ENCODE measurements at regions not wholly inside any gene's neighbourhood (a gene's known extent, or its start where the extent isn't known, plus 50 kb on each side); places are given as distances from the start of the nearest gene placed in this dataset.
"Not testable (repeated sequence)": the region's sequence is repeated elsewhere in the genome, so short reads cannot be mapped to it uniquely, and the experiment has no call there.

- Mint-ChIP-seq H3K27ac (no peak overlapping the region), H3K4me3 (no peak overlapping the region), H3K27me3 (peaks cover 31 to 48% of the 10 kb centered on the region in 2 donors), H3K9me3 (no peaks in the 10 kb centered on the region), H3K4me1 (ENCODE audit: low read depth in 2 of 2) (no peaks in the 10 kb centered on the region), H3K36me3 (no peaks in the 10 kb centered on the region)
- DNase-seq (ENCODE audit: low spot score): no peak
- no peak for ATAC-seq
Measured at GRCh38 chr17:34423978-34424813, 61.2 kb upstream of the CCL1 start.

- ATAC-seq; H3K4me1 Mint-ChIP-seq (ENCODE audit: low read depth in 2 of 2); H3K9me3 Mint-ChIP-seq; H3K27ac Mint-ChIP-seq; DNase-seq (ENCODE audit: low spot score); H3K4me3 Mint-ChIP-seq; H3K36me3 Mint-ChIP-seq: not testable (repeated sequence)
- H3K27me3 Mint-ChIP-seq: peaks cover 26 to 44% of the 10 kb centered on the region in 2 donors
Measured at GRCh38 chr17:34423315-34423714, 60.3 kb upstream of the CCL1 start.

- no peak overlapping the region for H3K4me3 Mint-ChIP-seq
- H3K9me3 Mint-ChIP-seq: no peaks in the 10 kb centered on the region
- H3K27me3 Mint-ChIP-seq: peaks cover 31 to 38% of the 10 kb centered on the region in 2 donors
- ATAC-seq: no peak
- no peak overlapping the region for H3K27ac Mint-ChIP-seq
- no peaks in the 10 kb centered on the region for H3K4me1 Mint-ChIP-seq (ENCODE audit: low read depth in 2 of 2)
- no peaks in the 10 kb centered on the region for H3K36me3 Mint-ChIP-seq
- DNase-seq (ENCODE audit: low spot score): no peak
Measured at GRCh38 chr17:34420900-34421299, 57.9 kb upstream of the CCL1 start.

- no peaks in the 10 kb centered on the region for H3K4me1 Mint-ChIP-seq (ENCODE audit: low read depth in 2 of 2)
- H3K9me3 Mint-ChIP-seq: no peaks in the 10 kb centered on the region
- H3K4me3 Mint-ChIP-seq: no peak overlapping the region
- no peak overlapping the region for H3K27ac Mint-ChIP-seq
- DNase-seq (ENCODE audit: low spot score) (peak; percentile 72), ATAC-seq (peak in 1 of 2 donors; percentile 53)
- H3K36me3 Mint-ChIP-seq: no peaks in the 10 kb centered on the region
- peaks cover 34 to 38% of the 10 kb centered on the region in 2 donors for H3K27me3 Mint-ChIP-seq
Measured at GRCh38 chr17:34420254-34420766, 57.3 kb upstream of the CCL1 start.

- peaks cover 0 to 6% of the 10 kb centered on the region in 2 donors for H3K4me1 Mint-ChIP-seq (ENCODE audit: low read depth in 2 of 2)
- ATAC-seq (no peak), DNase-seq (ENCODE audit: low spot score) (no peak)
- no peak overlapping the region for H3K27ac Mint-ChIP-seq
- H3K36me3 Mint-ChIP-seq: no peaks in the 10 kb centered on the region
- H3K27me3 Mint-ChIP-seq: peaks cover 40 to 49% of the 10 kb centered on the region in 2 donors
- no peak overlapping the region for H3K4me3 Mint-ChIP-seq
- no peaks in the 10 kb centered on the region for H3K9me3 Mint-ChIP-seq
Measured at GRCh38 chr17:34416116-34416515, 53.1 kb upstream of the CCL1 start.

GRCh38 chr17:34414339-34414738 is 51.3 kb upstream of the CCL1 start:
- H3K27me3 Mint-ChIP-seq: peaks cover 38 to 48% of the 10 kb centered on the region in 2 donors
- H3K4me3 Mint-ChIP-seq: no peak overlapping the region
- no peak overlapping the region for H3K27ac Mint-ChIP-seq
- no peaks in the 10 kb centered on the region for H3K9me3 Mint-ChIP-seq
- ATAC-seq (no peak), DNase-seq (ENCODE audit: low spot score) (no peak)
- peaks cover 0 to 6% of the 10 kb centered on the region in 2 donors for H3K4me1 Mint-ChIP-seq (ENCODE audit: low read depth in 2 of 2)
- no peaks in the 10 kb centered on the region for H3K36me3 Mint-ChIP-seq

GRCh38 chr17:34413443-34414119 is 50.5 kb upstream of the CCL1 start:
- ATAC-seq (no peak), DNase-seq (ENCODE audit: low spot score) (no peak)
- Mint-ChIP-seq H3K27ac (no peak overlapping the region), H3K4me3 (no peak overlapping the region), H3K36me3 (no peaks in the 10 kb centered on the region), H3K4me1 (ENCODE audit: low read depth in 2 of 2) (peaks cover 0 to 6% of the 10 kb centered on the region in 2 donors), H3K27me3 (peaks cover 41 to 52% of the 10 kb centered on the region in 2 donors), H3K9me3 (no peaks in the 10 kb centered on the region)

GRCh38 chr17:34412965-34413441 is 50.0 kb upstream of the CCL1 start:
- no peak overlapping the region for H3K4me3 Mint-ChIP-seq
- peaks cover 0 to 6% of the 10 kb centered on the region in 2 donors for H3K4me1 Mint-ChIP-seq (ENCODE audit: low read depth in 2 of 2)
- H3K27ac Mint-ChIP-seq: no peak overlapping the region
- H3K9me3 Mint-ChIP-seq: no peaks in the 10 kb centered on the region
- ATAC-seq (no peak), DNase-seq (ENCODE audit: low spot score) (no peak)
- peaks cover 47 to 58% of the 10 kb centered on the region in 2 donors for H3K27me3 Mint-ChIP-seq
- H3K36me3 Mint-ChIP-seq: no peaks in the 10 kb centered on the region

Data from natural killer cell treated with Interleukin-12 subunit alpha and Interleukin-12 subunit beta and Interleukin-15 and Interleukin-18, amount 100 ng/mL, for 72 hours (primary cell).